ENCODE measurements at regions not wholly inside any gene's neighbourhood (a gene's known extent, or its start where the extent isn't known, plus 50 kb on each side); places are given as distances from the start of the nearest gene placed in this dataset.

- Histone ChIP-seq H2AFZ (replicated peaks; ENCODE audit: low read length, poor library complexity) (no peak overlapping the region), H3K4ac (ENCODE audit: low read depth, low read length) (no peak overlapping the region), H3K9me1 (ENCODE audit: insufficient read depth, low read length) (no peaks in the 10 kb centered on the region), H2AK9ac (replicated peaks; ENCODE audit: low read depth, low read length, poor library complexity) (no peak overlapping the region), H3K14ac (replicated peaks; ENCODE audit: low read depth, low read length) (no peak overlapping the region), H2BK5ac (ENCODE audit: low read depth, low read length, poor library complexity, severe bottlenecking) (no peak overlapping the region), H4K91ac (ENCODE audit: insufficient read depth, low read depth, low read length) (no peak overlapping the region), H3K79me1 (ENCODE audit: low read depth in 1 of 2, low read length in 2 of 2) (no peaks in the 10 kb centered on the region), H3K4me3 (ENCODE audit: insufficient read depth, low read depth, low read length) (no peak overlapping the region), H4K8ac (ENCODE audit: low read depth in 2 of 2, low read length in 2 of 2) (no peak overlapping the region), H3K4me2 (ENCODE audit: low read depth, low read length) (no peak overlapping the region), H3K36me3 (ENCODE audit: control insufficient read depth, insufficient read depth, low read length) (no peaks in the 10 kb centered on the region), H3K9ac (ENCODE audit: low read depth, low read length) (no peak overlapping the region), H3K18ac (ENCODE audit: low read depth, low read length) (no peak overlapping the region), H2BK15ac (ENCODE audit: low read depth, low read length) (no peak overlapping the region), H3K9me3 (ENCODE audit: control insufficient read depth, insufficient read depth, low read length) (peaks cover 5% of the 10 kb centered on the region), H2BK120ac (ENCODE audit: low read depth, low read length) (no peak overlapping the region), H2BK20ac (ENCODE audit: low read depth, low read length) (no peak overlapping the region), H4K20me1 (ENCODE audit: insufficient read depth, low read length) (no peaks in the 10 kb centered on the region), H3K4me1 (ENCODE audit: control insufficient read depth, insufficient read depth, low read length) (no peaks in the 10 kb centered on the region), H3K23ac (ENCODE audit: low read depth, low read length) (no peak overlapping the region), H4K5ac (ENCODE audit: low read depth, low read length) (no peak overlapping the region), H3K27me3 (ENCODE audit: control insufficient read depth, insufficient read depth, low read length) (no peaks in the 10 kb centered on the region), H3K27ac (ENCODE audit: insufficient read depth, low read length) (no peak overlapping the region), H3K56ac (ENCODE audit: extremely low read depth, insufficient read depth, low read length) (no peak overlapping the region), H2AK5ac (ENCODE audit: low read depth, low read length) (no peak overlapping the region)
- in situ Hi-C loops (cut with MboI; ENCODE audit: low sequenced_read_pairs) (no loop called here), dilution Hi-C loops (cut with HindIII; ENCODE audit: low sequenced_read_pairs, unreplicated experiment) (no loop called here), intact Hi-C loops (cut with micrococcal nuclease) (no loop called here)
- ChIA-PET POLR2A (ENCODE audit: unreplicated experiment) (no interaction called here), CTCF (no interaction called here)
- TF ChIP-seq SMC3 (IDR thresholded peaks at IDR 0.05; ENCODE audit: low read depth, low read length) (no peak), MAFK (IDR thresholded peaks at IDR 0.05; ENCODE audit: low read depth, low read length) (no peak), RAD21 (IDR thresholded peaks at IDR 0.05; ENCODE audit: low read length) (no peak), MAZ (IDR thresholded peaks at IDR 0.05; ENCODE audit: borderline replicate concordance, low read depth, low read length) (no peak), USF2 (IDR thresholded peaks at IDR 0.05; ENCODE audit: low read depth, low read length) (no peak), MXI1 (IDR thresholded peaks at IDR 0.05; ENCODE audit: borderline replicate concordance, low read depth, low read length) (no peak), RFX5 (IDR thresholded peaks at IDR 0.05; ENCODE audit: low read depth, low read length) (no peak), POLR2A (IDR thresholded peaks at IDR 0.05; ENCODE audit: low read depth, low read length) (no peak), RCOR1 (IDR thresholded peaks at IDR 0.05; ENCODE audit: insufficient replicate concordance, low read length) (no peak), CHD1 (IDR thresholded peaks at IDR 0.05; ENCODE audit: low read depth, low read length) (no peak), NFE2L2 (IDR thresholded peaks at IDR 0.05; ENCODE audit: low read depth, low read length) (no peak), FOS (IDR thresholded peaks at IDR 0.05; ENCODE audit: low read depth, low read length) (no peak)
- TF ChIP-seq, protein P1, sequence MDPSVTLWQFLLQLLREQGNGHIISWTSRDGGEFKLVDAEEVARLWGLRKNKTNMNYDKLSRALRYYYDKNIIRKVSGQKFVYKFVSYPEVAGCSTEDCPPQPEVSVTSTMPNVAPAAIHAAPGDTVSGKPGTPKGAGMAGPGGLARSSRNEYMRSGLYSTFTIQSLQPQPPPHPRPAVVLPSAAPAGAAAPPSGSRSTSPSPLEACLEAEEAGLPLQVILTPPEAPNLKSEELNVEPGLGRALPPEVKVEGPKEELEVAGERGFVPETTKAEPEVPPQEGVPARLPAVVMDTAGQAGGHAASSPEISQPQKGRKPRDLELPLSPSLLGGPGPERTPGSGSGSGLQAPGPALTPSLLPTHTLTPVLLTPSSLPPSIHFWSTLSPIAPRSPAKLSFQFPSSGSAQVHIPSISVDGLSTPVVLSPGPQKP (IDR thresholded peaks at IDR 0.05; ENCODE audit: borderline replicate concordance, low read depth, low read length), result no peak
- TF ChIP-seq, protein P2, sequence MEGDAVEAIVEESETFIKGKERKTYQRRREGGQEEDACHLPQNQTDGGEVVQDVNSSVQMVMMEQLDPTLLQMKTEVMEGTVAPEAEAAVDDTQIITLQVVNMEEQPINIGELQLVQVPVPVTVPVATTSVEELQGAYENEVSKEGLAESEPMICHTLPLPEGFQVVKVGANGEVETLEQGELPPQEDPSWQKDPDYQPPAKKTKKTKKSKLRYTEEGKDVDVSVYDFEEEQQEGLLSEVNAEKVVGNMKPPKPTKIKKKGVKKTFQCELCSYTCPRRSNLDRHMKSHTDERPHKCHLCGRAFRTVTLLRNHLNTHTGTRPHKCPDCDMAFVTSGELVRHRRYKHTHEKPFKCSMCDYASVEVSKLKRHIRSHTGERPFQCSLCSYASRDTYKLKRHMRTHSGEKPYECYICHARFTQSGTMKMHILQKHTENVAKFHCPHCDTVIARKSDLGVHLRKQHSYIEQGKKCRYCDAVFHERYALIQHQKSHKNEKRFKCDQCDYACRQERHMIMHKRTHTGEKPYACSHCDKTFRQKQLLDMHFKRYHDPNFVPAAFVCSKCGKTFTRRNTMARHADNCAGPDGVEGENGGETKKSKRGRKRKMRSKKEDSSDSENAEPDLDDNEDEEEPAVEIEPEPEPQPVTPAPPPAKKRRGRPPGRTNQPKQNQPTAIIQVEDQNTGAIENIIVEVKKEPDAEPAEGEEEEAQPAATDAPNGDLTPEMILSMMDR (conservative IDR thresholded peaks at IDR 0.05; ENCODE audit: low read depth, low read length), result no peak
- BruUV-seq (replicated peaks), result no TSS peak
- no peak for ATAC-seq (ENCODE audit: low read depth)
- WGBS, 2 experiments (ENCODE audit: extremely low coverage in 2 of 2, insufficient read length in 1 of 2), result no CpG with 5 or more reads among the region's 1 CpG
- DNase-seq, result no peak
These were observed 1354.4 kb upstream of the C9orf72 start for GRCh38 chr9:28927691-28928090.
